OCI-LY3 (cell line): ENCODE measurements at regions not wholly inside any gene's neighbourhood (a gene's known extent, or its start where the extent isn't known, plus 50 kb on each side); places are given as distances from the start of the nearest gene placed in this dataset.
"Not testable (repeated sequence)": the region's sequence is repeated elsewhere in the genome, so short reads cannot be mapped to it uniquely, and the experiment has no call there.

Source experiments
- CTCF ChIP-seq: fragments of 200-600, 300-600 bp; sonication (generic); IDR thresholded peaks from 2 replicates; pipeline ENCODE4 v1.5.1; 2014; ENCODE audit warnings: antibody characterized with exemption, low read length, low read depth
- EZH2phosphoT487 ChIP-seq: fragments of 200-600 bp; shearing (Covaris generic); IDR thresholded peaks from 2 replicates; pipeline ENCODE4 v1.6.1; 2018; ENCODE audit warnings: antibody characterized with exemption, mixed run types, low read depth

GRCh38 chr12:131268571-131268970 lies 314.9 kb downstream of the ADGRD1 start:
- not testable (repeated sequence) for TF ChIP-seq CTCF, EZH2phosphoT487
